Spleen (tissue), 11 donors: ENCODE measurements at regions not wholly inside any gene's neighbourhood (a gene's known extent, or its start where the extent isn't known, plus 50 kb on each side); places are given as distances from the start of the nearest gene placed in this dataset.

Source experiments
- DNase-seq: peaks from one replicate; pipeline ENCODE4 v3.0.0-alpha.2; 2020
- H3K27ac ChIP-seq, 8 donors: fragments of 200-600 bp; sonication (generic) in 7 of 8; 1 replicate in 4 of 8; 2 replicates in 4 of 8; pipeline versions ENCODE4 v1.5.0 to v1.8.0; 2016 to 2021; ENCODE audit warnings: inconsistent platforms in 4 of 8, mild to moderate bottlenecking in 4 of 8, moderate library complexity in 1 of 8
- H3K27me3 ChIP-seq, 7 donors: fragments of 200-600 bp; sonication (generic) in 6 of 7; replicated peaks in 1 of 7; 1 replicate in 4 of 7; 2 replicates in 3 of 7; pipeline versions ENCODE4 v1.5.0 to v1.8.0; 2016 to 2021; ENCODE audit warnings: inconsistent platforms in 3 of 7, mild to moderate bottlenecking in 1 of 7
- H3K36me3 ChIP-seq, 6 donors: fragments of 200-600 bp; sonication (generic) in 5 of 6; 1 replicate in 4 of 6; 2 replicates in 2 of 6; pipeline versions ENCODE4 v1.5.0 to v1.8.0; 2016 to 2021; ENCODE audit warnings: inconsistent platforms in 2 of 6
- H3K4me1 ChIP-seq, 6 donors: fragments of 200-600 bp; sonication (generic) in 5 of 6; 1 replicate in 3 of 6; 2 replicates in 3 of 6; pipeline versions ENCODE4 v1.5.0 to v1.8.0; 2016 to 2021; ENCODE audit warnings: inconsistent platforms in 3 of 6
- H3K4me3 ChIP-seq, 8 donors: fragments of 200-600 bp; sonication (generic) in 7 of 8; 1 replicate in 4 of 8; 2 replicates in 4 of 8; pipeline versions ENCODE4 v1.5.0 to v1.8.0; 2016 to 2021; ENCODE audit warnings: inconsistent platforms in 4 of 8, mild to moderate bottlenecking in 4 of 8, moderate library complexity in 2 of 8
- H3K9me3 ChIP-seq, 8 donors: fragments of 200-600 bp; sonication (generic) in 7 of 8; 1 replicate in 4 of 8; 2 replicates in 4 of 8; pipeline versions ENCODE4 v1.5.0 to v1.8.0; 2016 to 2021; ENCODE audit warnings: inconsistent platforms in 4 of 8
- CTCF ChIP-seq, 11 experiments: fragments of 200-600 bp in 7 of 11; fragments of 450-650 bp in 4 of 11; sonication (generic) in 4 of 11; IDR thresholded peaks in 8 of 11; conservative IDR thresholded peaks in 3 of 11; 1 replicate in 7 of 11; 2 replicates in 4 of 11; pipeline versions ENCODE4 v1.4.0 to v1.8.0; 2016 to 2021; ENCODE audit warnings: antibody characterized with exemption in 11 of 11, inconsistent platforms in 4 of 11, mild to moderate bottlenecking in 1 of 11
- POLR2A ChIP-seq, 3 donors: fragments of 450-650 bp; IDR thresholded peaks; one replicate each; pipeline ENCODE4 v1.5.1; 2017; ENCODE audit warnings: antibody characterized with exemption in 3 of 3, mild to moderate bottlenecking in 1 of 3
- POLR2AphosphoS5 ChIP-seq, 3 donors: sonication (generic); formaldehyde crosslinking; IDR thresholded peaks; one replicate each; pipeline ENCODE4 v1.5.1; 2017; ENCODE audit warnings: antibody characterized with exemption in 3 of 3
- WGBS, 5 donors: extraction: QIAGEN DNeasy Blood & Tissue Kit in 3 of 5; methylation state at CpG; one replicate each; pipeline versions ENCODE4 v1.1.5 to v1.1.7; 2013 to 2018; 5-methylcytosine and 5-hydroxymethylcytosine counted together
- intact Hi-C: fragments of 100-400 bp; cut with DNase I; formaldehyde crosslinking; loops from one replicate; pipeline ENCODE4 v1.15.0; 2023; ENCODE audit warnings: low total_unique reads
- donor health status: healthy with polysubstance abuse.
- donor health status: DM: no; HTN: no; CAD: no; lungs with moderate emphysema.
- donor health status: DM: no; HTN: no; CAD: no.
- donor health status: Bipolar disorder and iron deficiency.
- donor health status: healthy.
- donor health status: DM: no; HTN: no; CAD: no.
- donor health status: DM: yes; HTN: yes; CAD: no.

- WGBS, 5 donors, result 67 to 82% (median 75%) methylated on average over 2 of the region's 2 CpGs
- H3K27me3 ChIP-seq, result peaks cover 0 to 40% (median 0%) of the 10 kb centered on the region in 7 donors
- intact Hi-C loops, result no loop called here
- no peak for DNase-seq
- TF ChIP-seq POLR2AphosphoS5 (IDR thresholded peaks at IDR 0.05) (no peak), POLR2A (IDR thresholded peaks at IDR 0.05) (no peak), CTCF (IDR thresholded peaks at IDR 0.05 in 8 of 11, conservative IDR thresholded peaks at IDR 0.05 in 3 of 11) (no peak)
- no peak overlapping the region for H3K4me3 ChIP-seq
- no peaks in the 10 kb centered on the region for H3K36me3 ChIP-seq
- no peaks in the 10 kb centered on the region for H3K9me3 ChIP-seq
- H3K27ac ChIP-seq, result no peak overlapping the region
- H3K4me1 ChIP-seq, result no peaks in the 10 kb centered on the region
Measured at GRCh38 chr14:94998110-94998509, 159.2 kb downstream of the DICER1 start.

- no peaks in the 10 kb centered on the region for H3K36me3 ChIP-seq
- H3K4me3 ChIP-seq, result no peak overlapping the region
- H3K27ac ChIP-seq, result no peak overlapping the region
- 83 to 94% (median 89%) methylated on average over 10 of the region's 10 CpGs for WGBS, 5 donors
- H3K4me1 ChIP-seq, result no peaks in the 10 kb centered on the region
- peaks cover 0 to 40% (median 0%) of the 10 kb centered on the region in 7 donors for H3K27me3 ChIP-seq
- TF ChIP-seq POLR2A (IDR thresholded peaks at IDR 0.05) (no peak), POLR2AphosphoS5 (IDR thresholded peaks at IDR 0.05) (no peak)
- no peaks in the 10 kb centered on the region for H3K9me3 ChIP-seq
- intact Hi-C loops, result no loop called here
- DNase-seq, result no peak
Measured at GRCh38 chr14:94995551-94995950, 161.8 kb downstream of the DICER1 start.

GRCh38 chr14:94994245-94994644 is 163.1 kb downstream of the DICER1 start:
- WGBS, 5 donors, result 89 to 94% (median 93%) methylated on average over 1 of the region's 1 CpG

GRCh38 chr14:94992046-94992445 is 165.3 kb downstream of the DICER1 start:
- no peak overlapping the region for H3K27ac ChIP-seq
- DNase-seq, result no peak
- no peak overlapping the region for H3K4me3 ChIP-seq
- TF ChIP-seq POLR2A (IDR thresholded peaks at IDR 0.05) (no peak), CTCF (IDR thresholded peaks at IDR 0.05 in 8 of 11, conservative IDR thresholded peaks at IDR 0.05 in 3 of 11) (no peak), POLR2AphosphoS5 (IDR thresholded peaks at IDR 0.05) (no peak)
- intact Hi-C loops, result no loop called here
- H3K36me3 ChIP-seq, result no peaks in the 10 kb centered on the region
- no peaks in the 10 kb centered on the region for H3K4me1 ChIP-seq
- peaks cover 0 to 37% (median 0%) of the 10 kb centered on the region in 7 donors for H3K27me3 ChIP-seq
- H3K9me3 ChIP-seq, result peaks cover 0 to 17% (median 14%) of the 10 kb centered on the region in 8 donors

More at GRCh38 chr14:94994245-94994644, 163.1 kb downstream of the DICER1 start:
- H3K27me3 ChIP-seq, result peaks cover 0 to 50% (median 0%) of the 10 kb centered on the region in 7 donors
- no peaks in the 10 kb centered on the region for H3K4me1 ChIP-seq
- no peak for DNase-seq
- intact Hi-C loops, result no loop called here
- no peak overlapping the region for H3K4me3 ChIP-seq
- no peak for TF ChIP-seq POLR2A (IDR thresholded peaks at IDR 0.05)
- TF ChIP-seq CTCF (IDR thresholded peaks at IDR 0.05 in 8 of 11, conservative IDR thresholded peaks at IDR 0.05 in 3 of 11), result no peak
- TF ChIP-seq POLR2AphosphoS5 (IDR thresholded peaks at IDR 0.05), result no peak
- H3K27ac ChIP-seq, result no peak overlapping the region
- H3K36me3 ChIP-seq, result no peaks in the 10 kb centered on the region
- H3K9me3 ChIP-seq, result no peaks in the 10 kb centered on the region

GRCh38 chr14:94989946-94990345 is 167.4 kb downstream of the DICER1 start:
- H3K27me3 ChIP-seq, result peaks cover 0 to 16% (median 0%) of the 10 kb centered on the region in 7 donors
- H3K4me1 ChIP-seq, result no peaks in the 10 kb centered on the region
- no peak overlapping the region for H3K27ac ChIP-seq
- H3K36me3 ChIP-seq, result no peaks in the 10 kb centered on the region
- intact Hi-C loops, result no loop called here
- WGBS, 5 donors, result 58 to 71% (median 65%) methylated on average over 3 of the region's 3 CpGs
- TF ChIP-seq POLR2AphosphoS5 (IDR thresholded peaks at IDR 0.05) (no peak), CTCF (IDR thresholded peaks at IDR 0.05 in 8 of 11, conservative IDR thresholded peaks at IDR 0.05 in 3 of 11) (no peak), POLR2A (IDR thresholded peaks at IDR 0.05) (no peak)
- H3K4me3 ChIP-seq, result no peak overlapping the region
- no peak for DNase-seq
- peaks cover 0 to 18% (median 14%) of the 10 kb centered on the region in 8 donors for H3K9me3 ChIP-seq
